IMR-90 (cell line): ENCODE measurements at regions not wholly inside any gene's neighbourhood (a gene's known extent, or its start where the extent isn't known, plus 50 kb on each side); places are given as distances from the start of the nearest gene placed in this dataset.

Experiments used
- ATAC-seq: fragments of 200-7000 bp; cut with Tn5 transposase; 2 replicates; pipeline ENCODE4 v1.9.1; 2020; ENCODE audit warnings: low read depth, mild to moderate bottlenecking, moderate library complexity
- BruUV-seq: library from RNA; stranded (reverse); fragments of 400-500 nt; replicated peaks from 2 replicates; lab custom pipeline; 2021; lab: Mats Ljungman, UMichigan
- CTCF ChIA-PET: fragments of 300-600 bp; formaldehyde crosslinking; extraction: SDS; loops from one replicate; lab custom pipeline; 2021; ENCODE audit warnings: antibody characterized with exemption; lab: Yijun Ruan, JAX
- POLR2A ChIA-PET: fragments of 300-600 bp; sonication (Branson Sonifier 250); formaldehyde crosslinking; loops from one replicate; lab custom pipeline; 2022; ENCODE audit warnings: antibody characterized with exemption; ENCODE audit not compliant: unreplicated experiment; lab: Charles Lee
- DNase-seq: peaks from one replicate; pipeline ENCODE4 v3.0.0; 2013
- H2AFZ ChIP-seq: replicated peaks from 2 replicates; pipeline ENCODE3; 2013; ENCODE audit warnings: low read length, mild to moderate bottlenecking; ENCODE audit not compliant: poor library complexity
- H2AK5ac ChIP-seq: 2 replicates; pipeline ENCODE4 v1.6.1; 2013; ENCODE audit warnings: low read depth, low read length, inconsistent platforms
- H2AK9ac ChIP-seq: replicated peaks from 2 replicates; pipeline ENCODE3; 2013; ENCODE audit warnings: mild to moderate bottlenecking, low read depth, low read length, moderate library complexity; ENCODE audit not compliant: poor library complexity
- H2BK120ac ChIP-seq: 2 replicates; pipeline ENCODE4 v1.6.1; 2013; ENCODE audit warnings: low read depth, low read length, inconsistent platforms
- H2BK15ac ChIP-seq: 3 replicates; pipeline ENCODE4 v1.6.1; 2013; ENCODE audit warnings: low read depth, low read length, inconsistent platforms
- H2BK20ac ChIP-seq: 2 replicates; pipeline ENCODE4 v1.6.1; 2013; ENCODE audit warnings: low read depth, mild to moderate bottlenecking, inconsistent platforms, low read length, moderate library complexity
- H2BK5ac ChIP-seq: 2 replicates; pipeline ENCODE4 v1.6.1; 2013; ENCODE audit warnings: mild to moderate bottlenecking, low read depth, low read length, inconsistent platforms; ENCODE audit not compliant: poor library complexity, severe bottlenecking
- H3K14ac ChIP-seq: replicated peaks from 2 replicates; pipeline ENCODE4 v1.6.1; 2013; ENCODE audit warnings: low read depth, low read length, inconsistent platforms
- H3K18ac ChIP-seq: 2 replicates; pipeline ENCODE4 v1.6.1; 2013; ENCODE audit warnings: low read depth, low read length, control low read depth
- H3K23ac ChIP-seq: 2 replicates; pipeline ENCODE4 v1.6.1; 2013; ENCODE audit warnings: low read depth, low read length, inconsistent platforms
- H3K27ac ChIP-seq: 2 replicates; pipeline ENCODE4 v1.5.1; 2013; ENCODE audit warnings: mild to moderate bottlenecking, control low read depth, low read length; ENCODE audit not compliant: insufficient read depth
- H3K27me3 ChIP-seq: 2 replicates; pipeline ENCODE4 v1.6.1; 2013; ENCODE audit warnings: low read length; ENCODE audit not compliant: control insufficient read depth, insufficient read depth
- H3K36me3 ChIP-seq: 2 replicates; pipeline ENCODE4 v1.6.1; 2013; ENCODE audit warnings: low read length, mixed read lengths; ENCODE audit not compliant: control insufficient read depth, insufficient read depth
- H3K4ac ChIP-seq: 2 replicates; pipeline ENCODE4 v1.6.1; 2013; ENCODE audit warnings: low read depth, low read length, inconsistent platforms
- H3K4me1 ChIP-seq: 2 replicates; pipeline ENCODE4 v1.6.1; 2013; ENCODE audit warnings: low read length, mixed read lengths; ENCODE audit not compliant: control insufficient read depth, insufficient read depth
- H3K4me2 ChIP-seq: 2 replicates; pipeline ENCODE4 v1.6.1; 2013; ENCODE audit warnings: low read depth, mild to moderate bottlenecking, control low read depth, low read length, moderate library complexity
- H3K4me3 ChIP-seq: 2 replicates; pipeline ENCODE4 v1.5.1; 2013; ENCODE audit warnings: low read depth, mild to moderate bottlenecking, control low read depth, low read length, moderate library complexity; ENCODE audit not compliant: insufficient read depth
- H3K56ac ChIP-seq: 2 replicates; pipeline ENCODE4 v1.6.1; 2013; ENCODE audit warnings: low read length, inconsistent platforms; ENCODE audit not compliant: insufficient read depth; ENCODE audit errors: extremely low read depth
- H3K79me1 ChIP-seq, 2 experiments: 2 replicates each; pipeline ENCODE4 v1.6.1; 2013; ENCODE audit warnings: low read length in 2 of 2, inconsistent platforms in 1 of 2, low read depth in 1 of 2
- H3K9ac ChIP-seq: 2 replicates; pipeline ENCODE4 v1.6.1; 2013; ENCODE audit warnings: low read depth, low read length, control low read depth
- H3K9me1 ChIP-seq: 2 replicates; pipeline ENCODE4 v1.6.1; 2013; ENCODE audit warnings: low read length, inconsistent platforms; ENCODE audit not compliant: insufficient read depth
- H3K9me3 ChIP-seq: 2 replicates; pipeline ENCODE4 v1.6.1; 2013; ENCODE audit warnings: low read length; ENCODE audit not compliant: control insufficient read depth, insufficient read depth
- H4K20me1 ChIP-seq: 2 replicates; pipeline ENCODE4 v1.6.1; 2013; ENCODE audit warnings: low read length, inconsistent platforms; ENCODE audit not compliant: insufficient read depth
- H4K5ac ChIP-seq: 2 replicates; pipeline ENCODE4 v1.6.1; 2013; ENCODE audit warnings: mild to moderate bottlenecking, low read depth, low read length, control low read depth
- H4K8ac ChIP-seq, 2 experiments: 2 replicates each; pipeline ENCODE4 v1.6.1; 2013; ENCODE audit warnings: low read depth in 2 of 2, low read length in 2 of 2, control low read depth in 1 of 2, inconsistent platforms in 1 of 2
- H4K91ac ChIP-seq: 2 replicates; pipeline ENCODE4 v1.6.1; 2013; ENCODE audit warnings: low read depth, low read length, inconsistent platforms; ENCODE audit not compliant: insufficient read depth
- BHLHE40 ChIP-seq: fragments of 150-350 bp; IDR thresholded peaks from 2 replicates; pipeline ENCODE4 v1.6.1; 2016; ENCODE audit warnings: mild to moderate bottlenecking, low read depth, low read length
- CEBPB ChIP-seq: IDR thresholded peaks from 2 replicates; pipeline ENCODE4 v1.6.1; 2012; ENCODE audit warnings: low read depth, low read length, improper control_type of control experiment
- CHD1 ChIP-seq: IDR thresholded peaks from 2 replicates; pipeline ENCODE4 v1.6.1; 2012; ENCODE audit warnings: low read depth, low read length, improper control_type of control experiment
- ELK1 ChIP-seq: fragments of 150-350 bp; IDR thresholded peaks from 2 replicates; pipeline ENCODE4 v1.6.1; 2016; ENCODE audit warnings: low read depth, mild to moderate bottlenecking, low read length, moderate library complexity, borderline replicate concordance
- MAFK ChIP-seq: IDR thresholded peaks from 2 replicates; pipeline ENCODE4 v1.6.1; 2012; ENCODE audit warnings: low read depth, low read length, improper control_type of control experiment
- MAZ ChIP-seq: IDR thresholded peaks from 2 replicates; pipeline ENCODE4 v1.6.1; 2012; ENCODE audit warnings: low read depth, mild to moderate bottlenecking, low read length, improper control_type of control experiment, moderate library complexity, borderline replicate concordance
- NFE2L2 ChIP-seq: fragments of 150-350 bp; IDR thresholded peaks from 2 replicates; pipeline ENCODE4 v1.6.1; 2016; ENCODE audit warnings: low read depth, mild to moderate bottlenecking, low read length
- POLR2A ChIP-seq: IDR thresholded peaks from 2 replicates; pipeline ENCODE4 v1.6.1; 2012; ENCODE audit warnings: mild to moderate bottlenecking, low read depth, low read length
- RAD21 ChIP-seq: IDR thresholded peaks from 2 replicates; pipeline ENCODE4 v1.6.1; 2012; ENCODE audit warnings: low read length, improper control_type of control experiment
- RCOR1 ChIP-seq: IDR thresholded peaks from 2 replicates; pipeline ENCODE4 v1.6.1; 2012; ENCODE audit warnings: mild to moderate bottlenecking, low read length, improper control_type of control experiment; ENCODE audit not compliant: insufficient replicate concordance
- RFX5 ChIP-seq: IDR thresholded peaks from 2 replicates; pipeline ENCODE4 v1.8.0; 2012; ENCODE audit warnings: low read depth, mild to moderate bottlenecking, low read length, moderate library complexity
- SMC3 ChIP-seq: fragments of 150-350 bp; IDR thresholded peaks from 2 replicates; pipeline ENCODE4 v1.6.1; 2016; ENCODE audit warnings: low read depth, mild to moderate bottlenecking, antibody characterized with exemption, low read length, moderate library complexity
- USF2 ChIP-seq: fragments of 150-350 bp; IDR thresholded peaks from 2 replicates; pipeline ENCODE4 v1.6.1; 2017; ENCODE audit warnings: mild to moderate bottlenecking, antibody characterized with exemption, low read length, low read depth
- WGBS, 2 experiments: methylation state at CpG; one replicate each; pipeline versions ENCODE4 v1.1.5 to v1.1.7; 2013; ENCODE audit warnings: missing lambda C conversion rate in 2 of 2; ENCODE audit not compliant: insufficient read length in 1 of 2; ENCODE audit errors: extremely low coverage in 2 of 2; 5-methylcytosine and 5-hydroxymethylcytosine counted together
- dilution Hi-C: fragments of 300-500 bp; cut with HindIII; formaldehyde crosslinking; loops from one replicate; pipeline ENCODE4 v1.14.3; 2018; ENCODE audit warnings: low sequenced_read_pairs; ENCODE audit not compliant: unreplicated experiment
- in situ Hi-C: fragments of 300-500 bp; cut with MboI; formaldehyde crosslinking; loops from 3 replicates; pipeline ENCODE4 v1.14.3; 2019; ENCODE audit warnings: low sequenced_read_pairs, inconsistent platforms, mixed read lengths
- intact Hi-C: fragments of 100-400 bp; cut with micrococcal nuclease; formaldehyde crosslinking; loops from 2 replicates; pipeline ENCODE4 v1.10.0; 2022
- TF ChIP-seq, protein P1 (sequence below): conservative IDR thresholded peaks from 2 replicates; pipeline ENCODE4 v1.5.1; 2012; ENCODE audit warnings: mild to moderate bottlenecking, low read depth, low read length, improper control_type of control experiment

GRCh38 chr3:177290633-177291032 is 93.4 kb upstream of the TBL1XR1 start:
- Histone ChIP-seq H3K4ac (no peak overlapping the region), H3K9me3 (no peaks in the 10 kb centered on the region), H3K9ac (no peak overlapping the region), H3K4me1 (no peaks in the 10 kb centered on the region), H2AFZ (no peak overlapping the region), H3K56ac (no peak overlapping the region), H3K23ac (no peak overlapping the region), H4K91ac (no peak overlapping the region), H2AK5ac (no peak overlapping the region), H3K9me1 (0 out of 2 replicates have a peak, but pooled peaks cover 2% of the 10 kb centered on the region), H3K27ac (no peak overlapping the region), H2BK15ac (no peak overlapping the region), H3K18ac (no peak overlapping the region), H4K20me1 (no peaks in the 10 kb centered on the region), H3K27me3 (no peaks in the 10 kb centered on the region), H4K8ac (no peak overlapping the region), H2BK20ac (no peak overlapping the region), H3K14ac (no peak overlapping the region), H3K4me2 (no peak overlapping the region), H2AK9ac (no peak overlapping the region), H3K36me3 (no peaks in the 10 kb centered on the region), H3K4me3 (no peak overlapping the region), H2BK5ac (no peak overlapping the region), H2BK120ac (no peak overlapping the region), H4K5ac (no peak overlapping the region), H3K79me1 (no peaks in the 10 kb centered on the region)
- no peak for TF ChIP-seq MAFK
- TF ChIP-seq CEBPB = no peak
- no peak for TF ChIP-seq RAD21
- no peak for TF ChIP-seq MAZ
- TF ChIP-seq RFX5 = no peak
- no peak for TF ChIP-seq USF2
- TF ChIP-seq ELK1 = no peak
- TF ChIP-seq, protein P1, sequence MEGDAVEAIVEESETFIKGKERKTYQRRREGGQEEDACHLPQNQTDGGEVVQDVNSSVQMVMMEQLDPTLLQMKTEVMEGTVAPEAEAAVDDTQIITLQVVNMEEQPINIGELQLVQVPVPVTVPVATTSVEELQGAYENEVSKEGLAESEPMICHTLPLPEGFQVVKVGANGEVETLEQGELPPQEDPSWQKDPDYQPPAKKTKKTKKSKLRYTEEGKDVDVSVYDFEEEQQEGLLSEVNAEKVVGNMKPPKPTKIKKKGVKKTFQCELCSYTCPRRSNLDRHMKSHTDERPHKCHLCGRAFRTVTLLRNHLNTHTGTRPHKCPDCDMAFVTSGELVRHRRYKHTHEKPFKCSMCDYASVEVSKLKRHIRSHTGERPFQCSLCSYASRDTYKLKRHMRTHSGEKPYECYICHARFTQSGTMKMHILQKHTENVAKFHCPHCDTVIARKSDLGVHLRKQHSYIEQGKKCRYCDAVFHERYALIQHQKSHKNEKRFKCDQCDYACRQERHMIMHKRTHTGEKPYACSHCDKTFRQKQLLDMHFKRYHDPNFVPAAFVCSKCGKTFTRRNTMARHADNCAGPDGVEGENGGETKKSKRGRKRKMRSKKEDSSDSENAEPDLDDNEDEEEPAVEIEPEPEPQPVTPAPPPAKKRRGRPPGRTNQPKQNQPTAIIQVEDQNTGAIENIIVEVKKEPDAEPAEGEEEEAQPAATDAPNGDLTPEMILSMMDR = no peak
- TF ChIP-seq BHLHE40 = no peak
- TF ChIP-seq POLR2A = no peak
- no peak for TF ChIP-seq RCOR1
- no peak for TF ChIP-seq CHD1
- no peak for TF ChIP-seq SMC3
- TF ChIP-seq NFE2L2 = no peak
- 96% methylated on average over 4 of the region's 8 CpGs; no CpG with 5 or more reads in 1 of the 2 experiments for WGBS, 2 experiments
- ChIA-PET POLR2A (no interaction called here), CTCF (no interaction called here)
- ATAC-seq (no peak), DNase-seq (no peak)
- in situ Hi-C loops = no loop called here
- dilution Hi-C loops = no loop called here
- intact Hi-C loops = no loop called here
- BruUV-seq = no TSS peak
